ENCODE measurements at regions not wholly inside any gene's neighbourhood (a gene's known extent, or its start where the extent isn't known, plus 50 kb on each side); places are given as distances from the start of the nearest gene placed in this dataset.
"Not testable (repeated sequence)": the region's sequence is repeated elsewhere in the genome, so short reads cannot be mapped to it uniquely, and the experiment has no call there.

DNA sequence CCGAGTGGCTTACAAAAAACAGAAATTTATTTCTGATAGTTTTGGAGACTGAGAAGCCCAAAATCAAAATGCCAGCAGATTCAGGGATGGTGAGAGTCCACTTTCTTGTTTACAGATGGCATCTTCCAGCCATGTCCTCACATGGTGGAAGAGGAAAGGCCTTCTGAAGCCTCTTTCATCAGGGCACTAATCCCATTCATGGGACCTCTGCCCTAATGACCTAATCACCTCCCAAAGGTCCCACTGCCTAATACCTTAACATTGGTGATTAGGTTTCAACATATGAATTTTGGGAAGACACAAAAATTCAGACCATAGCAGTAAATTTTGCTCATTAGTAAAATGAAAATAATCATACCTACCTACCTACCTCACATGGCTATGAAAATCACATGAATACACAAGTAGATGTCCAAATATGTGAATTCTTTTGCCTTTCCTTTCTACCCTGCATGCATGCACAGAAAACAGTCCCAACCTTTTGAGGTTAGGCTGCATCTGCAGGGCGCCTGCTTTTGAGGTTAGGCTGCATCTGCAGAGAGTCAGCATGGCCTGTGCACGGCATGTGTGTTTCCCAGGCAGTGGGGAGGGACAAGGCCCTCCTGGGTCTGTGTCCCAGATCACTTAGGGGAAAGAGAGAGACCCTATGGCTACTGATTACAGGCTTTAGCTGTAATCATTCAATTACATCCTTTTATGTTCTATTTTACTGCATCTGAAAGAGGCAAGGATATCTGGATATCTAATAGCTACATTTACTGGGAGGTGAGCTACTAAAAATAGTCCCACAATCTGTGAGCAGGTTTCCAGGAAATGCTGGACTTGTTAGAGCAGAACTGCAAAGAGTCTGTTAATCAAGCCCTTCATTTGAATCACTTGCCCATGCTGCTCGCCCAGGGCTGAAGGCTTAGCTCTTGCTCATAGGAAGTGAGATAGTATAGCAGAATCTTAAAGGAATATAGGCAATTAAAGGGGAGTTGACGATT lies 497.7 kb upstream of the MARCKS start:
- DNase-seq = no peak

DNA sequence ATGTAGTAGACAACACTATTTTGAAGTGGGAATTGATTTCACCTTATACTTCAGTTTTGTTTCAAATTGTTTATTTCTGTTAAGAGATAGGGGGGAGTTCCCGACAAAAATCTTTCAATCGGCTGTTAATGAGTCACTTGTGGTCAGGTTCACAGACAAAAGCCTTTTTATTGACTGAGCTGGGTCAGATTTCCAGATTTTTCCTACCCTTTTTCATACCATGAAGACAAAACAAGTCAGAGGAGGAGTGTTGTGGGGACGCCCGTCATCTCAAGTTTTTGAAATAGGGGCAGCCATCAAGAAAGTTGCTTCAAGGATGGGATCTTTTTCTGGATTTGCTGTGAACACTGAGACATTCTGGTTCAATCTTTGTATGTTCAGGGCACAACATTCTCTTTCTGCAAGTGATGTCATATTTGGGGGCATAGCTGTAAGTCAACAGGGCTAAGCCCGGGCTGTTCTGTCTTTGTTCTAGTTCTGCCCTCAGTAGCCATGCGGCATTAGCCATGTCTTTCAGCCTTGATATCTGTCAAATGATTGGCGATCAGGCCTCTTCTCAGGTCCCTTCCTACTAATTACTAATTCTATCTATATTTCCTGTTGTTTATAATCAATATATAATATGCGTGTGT lies 496.0 kb upstream of the MARCKS start:
- no peak for DNase-seq

DNA sequence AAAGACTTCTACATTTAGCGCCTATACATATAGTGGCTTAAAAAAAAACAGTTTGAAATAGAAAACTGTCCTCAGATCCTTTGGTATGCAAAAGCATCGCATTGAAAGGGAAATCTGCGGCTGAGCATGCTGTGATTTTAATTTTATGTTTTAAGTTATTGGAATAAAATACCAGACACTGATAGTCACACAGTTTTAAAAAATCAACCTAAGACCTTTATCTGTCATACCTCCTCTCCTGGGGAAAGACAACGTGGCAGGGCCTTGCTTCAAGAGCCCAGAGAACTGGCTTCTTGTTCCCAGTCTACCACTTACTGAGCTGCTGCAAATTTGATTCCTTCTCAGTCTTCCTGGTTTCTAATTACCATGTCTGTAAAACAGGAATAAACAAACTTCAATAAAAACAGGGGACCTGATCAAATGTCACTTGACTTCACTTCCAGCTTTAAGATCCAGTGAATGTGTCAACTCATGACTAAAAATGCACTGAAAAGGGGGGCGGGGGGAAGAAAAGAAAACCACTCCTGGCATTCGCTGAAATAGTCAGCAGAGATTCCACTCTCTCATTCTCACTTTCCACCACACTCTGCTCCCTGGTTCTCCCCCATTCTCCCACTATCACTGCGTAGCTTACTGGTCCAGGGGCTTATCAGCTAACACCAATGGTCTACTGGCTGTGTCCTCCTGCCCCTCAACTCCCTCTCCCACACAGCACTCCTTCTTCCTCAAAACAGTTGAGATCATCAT lies 494.7 kb upstream of the MARCKS start:
- DNase-seq = peak in 1 of 2 donors; percentile 25

DNA sequence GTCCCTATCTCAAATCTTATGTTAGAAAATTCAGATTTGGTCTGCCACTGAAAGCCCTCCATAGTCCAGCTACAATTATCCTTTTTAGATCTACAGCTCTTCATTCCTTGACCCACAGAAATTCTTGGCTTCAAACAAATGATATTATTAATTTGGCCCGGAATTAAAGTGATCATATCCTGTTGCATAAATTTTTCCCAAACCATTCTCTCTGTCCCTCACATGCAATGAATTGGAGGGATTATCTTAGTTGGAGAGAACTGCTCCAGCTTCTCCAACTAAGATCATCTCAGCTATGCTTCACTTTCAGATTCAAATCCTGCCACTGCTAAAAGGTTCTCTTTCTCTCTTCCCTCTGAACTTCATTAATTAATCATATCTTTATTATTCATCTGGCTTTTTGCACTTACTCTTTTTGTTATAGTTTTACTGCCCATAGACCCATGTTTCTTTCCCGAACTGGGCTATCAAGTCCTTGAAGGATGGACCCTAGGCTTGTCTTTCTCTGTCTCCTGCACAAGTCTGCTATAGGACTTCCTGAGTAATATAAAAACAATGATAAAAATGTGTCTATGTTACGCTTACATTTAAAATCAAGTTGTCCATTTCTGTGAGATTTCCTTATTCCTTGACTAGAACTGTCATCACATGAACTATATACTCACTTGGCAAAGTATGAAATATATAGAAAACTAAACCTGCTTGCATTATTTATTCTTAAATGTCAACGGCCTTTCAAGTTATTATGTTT lies 493.9 kb upstream of the MARCKS start:
- DNase-seq = no peak

DNA sequence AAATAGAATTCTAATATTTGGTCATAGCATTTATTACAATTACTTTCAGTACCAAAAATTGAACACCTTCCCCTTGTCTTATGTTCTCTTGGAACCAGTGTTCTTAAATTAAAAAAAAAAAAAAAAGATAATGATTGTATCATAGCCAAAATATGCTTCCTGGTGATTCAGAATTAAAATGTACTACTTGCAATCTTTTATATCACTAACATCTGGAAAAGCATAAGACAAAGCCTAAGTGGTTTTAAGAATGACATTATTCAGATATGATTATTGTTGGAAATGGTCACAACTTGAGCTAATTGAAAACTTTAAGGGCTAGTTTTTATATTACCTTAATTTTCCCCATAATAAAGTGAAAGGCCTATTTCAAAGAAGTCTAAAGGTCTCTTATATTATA lies 493.3 kb upstream of the MARCKS start:
- no peak for DNase-seq

DNA sequence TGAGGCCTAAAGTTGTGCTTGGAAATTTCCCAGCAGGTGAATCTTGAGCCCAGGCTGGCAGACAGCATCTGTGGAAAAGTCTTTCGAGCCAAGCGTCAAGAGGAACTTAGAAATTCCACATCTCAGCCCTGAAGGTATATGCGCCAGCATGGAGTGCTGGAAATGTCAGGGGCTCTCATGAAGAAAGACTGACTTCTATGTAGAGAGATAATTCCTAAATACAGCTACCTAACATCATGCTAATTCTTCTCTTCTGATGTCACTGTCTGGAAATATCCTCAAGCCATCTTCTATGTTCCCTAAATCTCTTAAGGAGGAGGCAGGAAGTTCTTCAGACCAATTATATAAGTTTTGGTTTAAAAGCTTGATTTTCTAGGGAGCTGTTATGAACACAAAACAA lies 492.4 kb upstream of the MARCKS start:
- no peak for DNase-seq

DNA sequence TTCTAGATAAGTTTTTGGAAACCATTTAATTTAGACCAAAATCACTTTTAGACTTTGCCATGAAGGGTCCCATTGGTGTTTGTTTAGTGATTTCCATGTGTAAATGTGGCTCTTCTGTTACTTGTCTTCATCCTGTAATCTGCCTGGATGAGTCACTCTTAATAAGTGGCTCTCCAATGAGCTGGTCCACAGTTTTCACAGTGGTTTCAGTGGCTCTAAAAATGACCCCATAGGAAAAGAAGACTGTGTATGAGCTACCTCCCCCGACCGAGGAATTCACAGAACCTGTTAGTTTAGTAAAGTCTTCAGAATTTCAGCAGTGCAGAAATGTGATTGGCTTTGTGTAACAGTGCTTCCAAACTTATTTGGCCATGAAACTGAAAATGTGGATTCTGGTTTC lies 492.0 kb upstream of the MARCKS start:
- no peak for DNase-seq

DNA sequence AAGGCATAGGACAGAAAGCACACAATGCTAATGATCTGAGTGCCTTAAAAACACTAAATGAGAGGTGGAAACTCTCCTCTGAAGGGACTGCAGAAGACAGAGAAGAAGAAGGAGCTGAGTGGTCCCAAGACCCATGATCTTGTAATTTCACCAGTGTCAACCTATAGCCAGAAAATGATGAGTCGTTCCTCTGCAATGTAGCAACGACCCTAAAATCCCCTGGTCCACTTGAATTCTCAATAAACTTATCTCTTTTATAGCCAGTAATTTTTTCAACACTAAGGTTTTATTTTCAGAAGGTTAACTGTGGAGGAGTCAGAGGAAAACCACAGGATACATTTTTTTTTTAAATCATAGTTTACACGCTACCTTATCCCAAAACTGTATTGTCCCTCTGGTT lies 490.6 kb upstream of the MARCKS start:
- DNase-seq = no peak

DNA sequence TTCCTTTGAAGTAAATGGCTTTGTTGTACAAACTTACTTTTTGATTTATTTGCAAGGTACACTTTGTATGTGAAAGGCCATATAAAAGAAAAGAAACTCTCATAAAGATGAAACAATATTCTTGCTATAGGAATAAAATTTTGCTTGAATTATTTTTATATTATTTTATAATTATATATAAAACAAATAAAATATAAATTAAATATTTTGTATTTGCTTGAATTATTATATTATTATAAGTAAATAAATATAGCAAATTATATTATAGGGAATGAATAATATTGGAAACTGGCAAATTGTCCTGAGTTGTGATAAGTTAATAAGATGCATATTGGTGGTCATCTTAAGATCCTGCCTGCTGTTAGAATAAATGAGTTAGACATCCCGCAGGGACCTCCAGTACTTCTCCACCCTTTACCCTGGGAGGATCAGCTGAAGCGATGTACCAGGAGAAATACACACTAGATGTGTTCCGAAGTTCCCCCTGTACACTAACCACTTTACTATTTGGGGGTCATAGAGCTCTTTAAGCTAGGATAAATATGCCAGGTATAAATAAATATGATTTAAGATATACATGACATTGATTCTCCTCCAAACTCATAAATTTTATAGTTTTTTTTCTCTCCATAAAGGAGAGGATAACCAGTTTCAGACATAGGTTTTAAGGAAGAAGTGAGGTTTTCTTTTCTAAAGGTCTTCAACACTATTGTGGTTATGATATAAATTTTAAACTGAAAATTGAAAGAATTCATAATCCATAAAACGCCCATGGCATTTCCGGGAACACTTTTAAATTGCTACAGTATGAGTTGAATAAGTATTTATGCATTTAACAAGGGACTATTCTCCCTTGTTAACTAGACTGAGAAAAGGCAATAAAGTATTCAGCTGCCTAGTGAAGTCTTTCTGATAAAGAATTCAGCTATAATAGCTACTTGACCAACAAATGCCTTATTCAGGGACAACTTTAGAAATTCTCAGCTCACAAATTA lies 486.3 kb upstream of the MARCKS start:
- DNase-seq = no peak

DNA sequence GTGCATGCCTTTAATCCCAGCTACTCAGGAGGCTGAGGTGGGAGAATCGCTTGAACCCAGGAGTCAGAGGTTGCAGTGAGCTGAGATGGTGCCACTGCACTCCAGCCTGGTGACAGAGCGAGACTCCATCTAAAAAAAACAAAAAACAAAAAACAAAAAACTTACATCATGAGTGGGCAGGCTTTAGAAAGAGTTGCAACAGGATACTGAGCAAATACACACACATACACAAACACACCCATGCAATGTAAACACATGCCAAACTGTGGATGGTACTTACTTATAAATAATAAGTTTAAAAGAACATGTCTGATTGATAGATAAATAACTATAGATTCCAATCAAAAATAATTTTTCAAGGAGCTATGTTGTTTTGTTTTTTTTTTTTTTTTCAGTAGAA lies 481.7 kb upstream of the MARCKS start:
- DNase-seq = not testable (repeated sequence)

DNA sequence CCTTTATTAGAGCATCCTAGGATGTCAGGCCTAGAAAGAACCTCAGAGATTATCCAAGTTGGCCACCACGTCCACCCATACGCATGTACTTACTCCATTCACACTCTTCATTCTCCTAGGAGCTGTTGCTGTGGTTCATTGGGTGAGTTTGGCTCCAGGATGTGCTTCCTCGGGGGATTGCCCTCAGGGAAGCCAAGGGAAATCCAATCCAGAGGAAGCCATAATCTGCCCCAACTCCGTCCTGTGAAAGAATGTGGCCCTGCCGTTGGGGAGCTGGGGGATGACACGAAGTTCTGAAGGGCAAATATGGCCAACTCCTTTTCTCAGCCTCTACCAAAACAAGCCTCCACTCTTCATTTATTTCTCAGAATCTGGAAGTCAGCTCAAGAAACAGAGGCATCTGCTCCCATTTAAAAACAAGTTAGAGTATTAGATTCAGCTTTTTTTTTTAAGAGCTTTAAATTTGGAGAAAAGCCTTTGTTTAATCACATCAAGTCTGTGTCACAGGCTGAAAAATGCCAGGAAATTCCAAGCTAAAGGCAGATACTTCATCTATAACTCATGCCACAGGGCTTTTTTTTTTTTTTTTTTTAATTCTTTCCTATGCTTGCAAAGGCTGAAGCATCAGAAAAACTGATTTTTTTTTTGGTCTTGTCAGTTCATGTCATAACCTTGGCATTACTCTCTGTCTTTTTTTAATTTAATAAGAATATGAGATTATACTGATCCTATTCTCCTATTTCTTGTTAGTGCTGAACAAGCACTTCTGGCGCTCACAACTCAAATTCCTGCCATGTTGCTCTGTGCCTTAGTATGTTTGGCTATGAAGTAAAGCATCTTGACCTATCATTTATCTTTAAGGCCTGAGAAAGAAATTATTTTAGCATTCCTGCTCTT lies 480.9 kb upstream of the MARCKS start:
- no peak for DNase-seq

DNA sequence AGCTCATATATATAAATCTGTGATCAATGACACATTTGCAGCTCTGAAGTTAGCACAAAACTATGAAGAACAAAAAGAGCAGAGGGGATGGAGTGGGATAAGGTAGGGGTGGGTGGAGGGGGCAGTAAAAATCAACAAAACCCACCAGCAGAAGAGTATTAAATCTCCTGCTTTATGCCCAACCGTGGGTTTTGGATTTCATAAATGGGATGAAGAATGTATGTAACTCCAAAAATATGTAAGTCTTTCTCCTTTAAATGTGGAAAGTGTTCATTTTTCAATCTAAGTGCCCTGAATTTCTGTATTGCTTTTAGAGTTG lies 480.3 kb upstream of the MARCKS start:
- DNase-seq = no peak

DNA sequence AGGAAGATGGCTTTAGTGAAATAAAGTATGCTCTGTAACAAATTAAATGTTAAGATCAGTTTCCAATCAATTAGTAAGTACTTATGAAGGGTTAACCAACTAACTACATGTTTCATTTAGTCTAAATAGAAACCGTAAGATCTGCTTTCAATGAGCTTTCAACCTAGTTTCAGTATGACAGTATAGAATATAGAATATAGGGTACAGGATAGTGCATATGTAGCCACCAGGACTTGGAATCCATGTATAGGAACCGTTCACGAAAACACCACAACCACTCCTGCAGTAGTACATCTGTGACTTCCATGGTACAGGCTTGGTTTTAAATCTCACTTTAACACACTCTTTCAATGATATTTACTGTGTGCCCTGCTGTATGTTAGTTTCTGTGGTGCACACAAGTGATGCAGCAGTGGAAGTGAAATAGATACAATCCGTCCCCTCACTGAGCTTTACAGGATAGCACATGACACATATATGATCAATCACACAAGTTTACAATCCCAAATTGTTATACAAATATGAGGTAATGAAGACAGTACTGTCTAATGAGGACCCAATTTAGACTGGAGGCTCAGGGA lies 479.7 kb upstream of the MARCKS start:
- no peak for DNase-seq

DNA sequence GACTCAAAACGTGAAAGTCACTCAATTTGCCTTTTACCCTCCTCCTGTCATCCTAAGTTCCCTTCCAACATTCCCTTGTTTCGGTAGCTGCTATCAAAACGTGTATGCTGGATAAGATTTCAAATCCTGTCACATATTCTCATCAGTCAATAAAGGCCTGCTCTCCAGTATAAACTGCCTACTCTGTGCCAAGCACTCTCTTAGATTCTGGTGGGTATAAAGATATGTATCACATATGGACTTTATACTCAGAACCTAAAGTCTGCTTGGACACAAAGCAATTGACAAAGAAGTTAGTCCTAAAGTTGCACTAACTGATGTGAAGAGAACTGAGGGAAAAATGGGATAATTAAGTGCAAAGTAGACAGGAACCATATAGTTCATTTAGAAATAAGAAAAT lies 476.6 kb upstream of the MARCKS start:
- DNase-seq = no peak

DNA sequence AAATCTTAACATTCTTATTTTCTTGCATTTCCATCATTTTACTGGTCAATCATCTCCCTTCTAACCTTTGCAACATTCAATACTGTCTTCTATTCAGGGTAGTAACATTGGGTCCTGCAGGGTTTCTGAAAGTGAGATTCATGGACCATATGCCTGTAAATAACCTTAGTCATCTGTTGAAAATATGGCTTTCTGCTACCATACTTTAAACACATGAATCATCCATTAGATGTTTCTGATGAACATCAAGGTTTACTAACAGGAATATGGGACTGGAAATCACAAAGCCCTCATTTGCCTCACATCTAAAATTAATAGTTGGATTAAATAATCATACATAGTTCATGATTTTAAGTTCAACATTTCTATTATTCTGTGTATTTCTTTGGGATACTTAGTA lies 475.9 kb upstream of the MARCKS start:
- DNase-seq = no peak

DNA sequence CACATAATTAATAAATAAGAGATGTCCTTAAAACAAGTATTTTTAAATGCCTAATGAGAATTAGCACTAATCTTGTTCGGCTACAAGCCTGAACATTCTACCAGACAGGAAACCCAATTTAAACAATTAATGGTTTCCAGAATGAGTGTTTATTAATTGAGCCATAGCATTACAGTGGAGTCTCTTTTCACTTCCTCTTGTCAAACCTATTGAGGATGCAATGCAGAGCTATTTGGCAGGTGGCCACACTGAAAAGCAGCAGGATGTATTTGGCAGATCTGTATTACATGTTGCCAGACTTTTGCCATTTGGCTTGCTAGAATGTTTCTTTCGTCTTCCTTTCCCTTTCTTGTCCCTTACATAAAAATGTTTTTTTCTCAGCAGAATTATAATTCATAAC lies 475.2 kb upstream of the MARCKS start:
- peak in 1 of 2 donors; percentile 30 for DNase-seq

DNA sequence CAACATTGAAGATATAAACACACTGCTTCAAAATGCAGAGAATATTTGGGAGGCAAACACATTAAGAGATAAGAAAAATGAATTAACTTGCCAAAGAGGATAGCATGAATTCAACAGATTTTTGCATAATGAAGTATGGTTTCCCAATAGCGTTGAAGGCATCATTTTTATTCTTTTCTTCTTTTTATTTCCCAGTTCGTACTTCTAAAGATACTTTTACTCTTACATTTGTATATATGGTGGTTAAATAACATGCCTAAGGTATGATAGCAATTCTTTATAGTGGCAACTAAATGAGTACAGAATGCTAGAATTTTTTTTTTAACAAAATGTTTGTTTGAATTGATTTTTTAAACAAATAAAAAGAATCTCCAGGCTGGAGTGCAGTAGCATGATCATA lies 473.4 kb upstream of the MARCKS start:
- no peak for DNase-seq

DNA sequence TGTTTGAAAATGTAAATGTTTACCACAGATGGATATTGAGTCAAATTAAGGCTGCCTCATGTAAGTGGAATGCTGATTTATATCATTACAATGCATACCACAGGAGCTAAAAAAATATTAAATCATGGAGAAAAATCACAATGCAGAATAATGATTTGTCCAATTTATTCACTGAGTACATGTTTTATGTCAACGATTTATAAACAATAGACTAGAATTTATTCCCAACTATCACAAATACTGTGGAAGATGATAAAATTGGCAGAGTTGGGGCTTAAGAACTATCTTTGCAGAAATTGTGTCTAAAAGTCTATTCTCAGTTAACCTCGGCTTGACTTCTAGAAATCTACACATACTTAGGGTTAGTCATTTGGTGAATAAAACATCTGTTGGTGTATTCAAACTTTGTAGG lies 472.1 kb upstream of the MARCKS start:
- DNase-seq = no peak

DNA sequence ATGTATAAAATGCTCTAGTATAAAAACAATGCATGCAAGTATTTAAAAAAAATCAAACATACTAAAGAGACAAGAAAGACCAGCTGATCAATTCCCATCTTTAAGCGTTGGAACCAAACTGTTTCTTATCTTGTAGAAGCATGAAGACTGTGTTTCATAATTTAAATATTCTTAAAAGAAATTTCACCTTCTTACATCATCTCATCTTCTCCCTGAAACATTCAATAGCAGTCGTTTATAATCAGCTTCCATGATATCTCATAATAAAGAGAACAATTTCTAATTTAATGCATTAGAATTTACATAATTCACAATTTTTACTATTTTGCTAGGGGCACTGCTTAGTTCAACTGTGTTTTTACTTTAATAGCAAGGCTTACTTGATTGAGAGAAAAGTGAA lies 468.1 kb upstream of the MARCKS start:
- no peak for DNase-seq

DNA sequence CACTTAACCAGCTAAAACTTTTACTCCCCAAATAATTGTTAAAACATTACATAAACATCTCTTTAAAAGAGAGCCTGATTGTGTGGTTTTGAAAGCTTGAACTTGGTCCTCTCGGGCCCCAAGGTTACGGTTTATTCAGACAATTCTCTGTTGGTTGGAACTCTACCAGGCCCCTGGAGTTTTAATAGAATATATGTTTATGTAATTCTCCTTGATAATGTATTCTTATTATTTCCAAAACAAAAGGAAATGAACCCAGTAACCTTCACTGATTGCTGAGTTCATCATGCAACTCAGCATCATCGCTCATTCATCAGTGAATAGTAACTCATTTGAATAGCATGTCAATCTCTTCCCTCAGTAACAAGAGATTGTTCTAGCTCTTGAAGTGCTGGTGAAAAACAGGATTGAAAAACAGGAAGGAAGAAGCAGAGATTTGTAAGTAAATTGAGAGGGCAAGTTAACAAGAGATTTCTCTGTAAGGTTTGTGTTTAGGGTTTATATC lies 464.5 kb upstream of the MARCKS start:
- no peak for DNase-seq

Measured in inflammatory macrophage (primary cell).